Testis (tissue), 2 donors: ENCODE measurements at regions not wholly inside any gene's neighbourhood (a gene's known extent, or its start where the extent isn't known, plus 50 kb on each side); places are given as distances from the start of the nearest gene placed in this dataset.

Experiments used
- DNase-seq: peaks from one replicate; pipeline ENCODE4 v3.0.0-alpha.2; 2019
- H3K27ac ChIP-seq, 2 donors: fragments of 200-600 bp; sonication (generic); one replicate each; pipeline ENCODE4 v1.5.1; 2019
- H3K27me3 ChIP-seq: fragments of 200-600 bp; sonication (generic); one replicate; pipeline ENCODE4 v1.5.1; 2019
- H3K36me3 ChIP-seq: fragments of 200-600 bp; sonication (generic); one replicate; pipeline ENCODE4 v1.5.1; 2017; ENCODE audit warnings: low read depth; ENCODE audit errors: missing control alignments
- H3K4me1 ChIP-seq: fragments of 200-600 bp; sonication (generic); one replicate; pipeline ENCODE4 v1.5.1; 2019
- H3K4me3 ChIP-seq, 2 donors: fragments of 200-600 bp; sonication (generic); one replicate each; pipeline ENCODE4 v1.5.1; 2017 to 2019
- H3K9me3 ChIP-seq: fragments of 200-600 bp; sonication (generic); one replicate; pipeline ENCODE4 v1.5.1; 2017
- CTCF ChIP-seq, 3 experiments: fragments of 450-650 bp in 2 of 3; fragments of 200-600 bp in 1 of 3; sonication (generic) in 1 of 3; IDR thresholded peaks; one replicate each; pipeline ENCODE4 v1.5.1; 2016 to 2019; ENCODE audit warnings: antibody characterized with exemption in 3 of 3, mild to moderate bottlenecking in 2 of 3, moderate library complexity in 1 of 3
- POLR2A ChIP-seq: fragments of 450-650 bp; IDR thresholded peaks from one replicate; pipeline ENCODE4 v1.6.1; 2017; ENCODE audit warnings: antibody characterized with exemption, mild to moderate bottlenecking, moderate library complexity
- WGBS, 2 donors: methylation state at CpG; one replicate each; pipeline ENCODE4 v1.1.5; 2018; 5-methylcytosine and 5-hydroxymethylcytosine counted together
- intact Hi-C: fragments of 100-400 bp; cut with DNase I; formaldehyde crosslinking; loops from one replicate; pipeline ENCODE4 v1.15.1; 2023; ENCODE audit warnings: low total_unique reads

GRCh38 chr9:119775410-119775809, 406.2 kb upstream of the BRINP1 start:
- TF ChIP-seq CTCF (IDR thresholded peaks at IDR 0.05) (no peak), POLR2A (no peak)
- Histone ChIP-seq H3K27ac (no peak overlapping the region), H3K27me3 (no peaks in the 10 kb centered on the region), H3K4me3 (no peak overlapping the region), H3K9me3 (no peaks in the 10 kb centered on the region), H3K36me3 (no peaks in the 10 kb centered on the region), H3K4me1 (no peaks in the 10 kb centered on the region)
- intact Hi-C loops = no loop called here
- WGBS, 2 donors = 82 to 84% methylated on average over 3 of the region's 3 CpGs
- no peak for DNase-seq

DNA sequence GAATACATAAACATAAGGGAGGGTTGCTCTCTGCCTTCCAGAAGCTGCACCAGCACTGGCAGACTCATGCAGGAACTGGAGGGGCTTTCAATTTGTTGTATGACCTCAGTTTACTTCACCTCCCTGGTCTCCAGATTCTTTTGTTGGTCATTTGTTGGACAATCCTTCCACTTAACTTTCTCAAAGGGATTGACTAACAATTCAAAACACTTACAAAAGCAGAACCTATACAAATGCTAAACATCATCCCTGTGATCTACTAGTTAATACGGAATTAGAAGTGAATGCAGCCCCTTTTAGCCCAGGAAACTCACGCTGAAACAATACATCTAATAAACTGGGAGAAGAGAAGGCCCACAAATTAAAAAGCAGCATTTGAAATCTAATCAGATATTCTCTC, 404.6 kb upstream of the BRINP1 start:
- TF ChIP-seq CTCF (IDR thresholded peaks at IDR 0.05) = no peak
- no peak for TF ChIP-seq POLR2A
- no peak for DNase-seq
- H3K36me3 ChIP-seq = no peaks in the 10 kb centered on the region
- no peak overlapping the region for H3K27ac ChIP-seq
- no peaks in the 10 kb centered on the region for H3K4me1 ChIP-seq
- no peaks in the 10 kb centered on the region for H3K27me3 ChIP-seq
- no peak overlapping the region for H3K4me3 ChIP-seq
- WGBS, 2 donors = 75 to 76% methylated on average over 2 of the region's 2 CpGs
- intact Hi-C loops = no loop called here
- no peaks in the 10 kb centered on the region for H3K9me3 ChIP-seq

DNA sequence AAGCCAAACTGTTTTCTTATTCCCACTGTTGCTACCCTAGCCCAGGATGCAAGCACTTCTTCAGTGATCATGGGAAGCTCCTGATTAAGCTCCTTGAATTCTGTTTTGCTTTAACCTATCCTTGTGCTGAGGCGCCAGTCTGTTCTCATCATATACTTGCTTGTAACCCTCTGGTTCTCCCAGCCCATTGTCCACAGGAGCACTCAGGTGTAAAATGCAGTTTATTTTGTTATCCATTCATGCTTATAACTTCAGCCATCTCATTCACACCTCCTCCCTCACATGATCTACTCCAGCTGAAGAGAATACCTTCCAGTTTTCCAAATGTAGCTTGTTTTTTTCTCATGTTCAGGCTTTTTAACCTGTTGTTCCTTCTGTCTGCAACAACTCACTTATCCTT, 402.1 kb upstream of the BRINP1 start:
- Histone ChIP-seq H3K27ac (no peak overlapping the region), H3K9me3 (no peaks in the 10 kb centered on the region), H3K4me1 (no peaks in the 10 kb centered on the region), H3K4me3 (no peak overlapping the region), H3K27me3 (no peaks in the 10 kb centered on the region), H3K36me3 (no peaks in the 10 kb centered on the region)
- DNase-seq = no peak
- intact Hi-C loops = no loop called here
- TF ChIP-seq POLR2A (no peak), CTCF (IDR thresholded peaks at IDR 0.05) (no peak)
- WGBS, 2 donors = 97 to 100% methylated on average over 1 of the region's 1 CpG

DNA sequence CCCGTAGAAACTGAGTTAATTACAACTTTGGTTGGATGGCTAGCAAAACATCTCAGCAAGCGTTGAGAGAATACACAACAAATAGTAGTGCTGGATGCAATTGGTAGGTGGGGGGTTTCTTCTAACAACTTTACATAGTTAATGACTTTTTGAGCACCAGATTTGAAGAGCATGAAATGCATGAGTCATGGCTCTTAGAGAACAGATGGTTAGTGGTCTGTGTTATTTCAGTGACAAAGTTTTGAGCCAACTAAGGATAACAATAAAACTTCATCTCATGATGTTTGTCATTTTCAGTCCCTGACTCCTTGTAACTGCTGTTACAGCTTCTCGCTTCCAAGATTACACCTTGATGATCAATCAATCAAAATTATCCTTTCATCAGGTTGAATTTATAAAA, 399.0 kb upstream of the BRINP1 start:
- Histone ChIP-seq H3K9me3 (no peaks in the 10 kb centered on the region), H3K4me1 (no peaks in the 10 kb centered on the region), H3K27me3 (no peaks in the 10 kb centered on the region), H3K36me3 (no peaks in the 10 kb centered on the region), H3K4me3 (no peak overlapping the region), H3K27ac (no peak overlapping the region)
- DNase-seq = no peak
- TF ChIP-seq CTCF (IDR thresholded peaks at IDR 0.05) = no peak
- TF ChIP-seq POLR2A = no peak
- intact Hi-C loops = no loop called here
- 92 to 99% methylated on average over 3 of the region's 3 CpGs for WGBS, 2 donors

- intact Hi-C loops = no loop called here
- no peak overlapping the region for H3K4me3 ChIP-seq
- no peak for DNase-seq
- H3K27ac ChIP-seq = no peak overlapping the region
- no peaks in the 10 kb centered on the region for H3K36me3 ChIP-seq
- TF ChIP-seq CTCF (IDR thresholded peaks at IDR 0.05) (no peak), POLR2A (no peak)
- no peaks in the 10 kb centered on the region for H3K27me3 ChIP-seq
- no peaks in the 10 kb centered on the region for H3K4me1 ChIP-seq
- no peaks in the 10 kb centered on the region for H3K9me3 ChIP-seq
- 82 to 83% methylated on average over 2 of the region's 2 CpGs for WGBS, 2 donors
Measured at GRCh38 chr9:119765632-119766175, 396.5 kb upstream of the BRINP1 start.
